D721Med (cell line): ENCODE measurements at regions not wholly inside any gene's neighbourhood (a gene's known extent, or its start where the extent isn't known, plus 50 kb on each side); places are given as distances from the start of the nearest gene placed in this dataset.

ENCODE experiments used
- DNase-seq: peaks from one replicate; pipeline ENCODE4 v3.0.0; 2011; ENCODE audit warnings: low spot score; ENCODE audit not compliant: insufficient read length
- FAIRE-seq: peaks from 2 replicates; lab custom pipeline; 2011; peaks lifted over from hg19 to GRCh38; lab: Jason Lieb, UNC
- TF ChIP-seq, protein P1 (sequence below): IDR thresholded peaks from 2 replicates; pipeline ENCODE4 v1.5.1; 2012; ENCODE audit warnings: mild to moderate bottlenecking, control low read depth; ENCODE audit not compliant: insufficient read depth; ENCODE audit errors: missing control alignments

- FAIRE-seq (no peak), DNase-seq (no peak)
- TF ChIP-seq, protein P1, sequence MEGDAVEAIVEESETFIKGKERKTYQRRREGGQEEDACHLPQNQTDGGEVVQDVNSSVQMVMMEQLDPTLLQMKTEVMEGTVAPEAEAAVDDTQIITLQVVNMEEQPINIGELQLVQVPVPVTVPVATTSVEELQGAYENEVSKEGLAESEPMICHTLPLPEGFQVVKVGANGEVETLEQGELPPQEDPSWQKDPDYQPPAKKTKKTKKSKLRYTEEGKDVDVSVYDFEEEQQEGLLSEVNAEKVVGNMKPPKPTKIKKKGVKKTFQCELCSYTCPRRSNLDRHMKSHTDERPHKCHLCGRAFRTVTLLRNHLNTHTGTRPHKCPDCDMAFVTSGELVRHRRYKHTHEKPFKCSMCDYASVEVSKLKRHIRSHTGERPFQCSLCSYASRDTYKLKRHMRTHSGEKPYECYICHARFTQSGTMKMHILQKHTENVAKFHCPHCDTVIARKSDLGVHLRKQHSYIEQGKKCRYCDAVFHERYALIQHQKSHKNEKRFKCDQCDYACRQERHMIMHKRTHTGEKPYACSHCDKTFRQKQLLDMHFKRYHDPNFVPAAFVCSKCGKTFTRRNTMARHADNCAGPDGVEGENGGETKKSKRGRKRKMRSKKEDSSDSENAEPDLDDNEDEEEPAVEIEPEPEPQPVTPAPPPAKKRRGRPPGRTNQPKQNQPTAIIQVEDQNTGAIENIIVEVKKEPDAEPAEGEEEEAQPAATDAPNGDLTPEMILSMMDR: no peak
Measured at GRCh38 chr1:87230501-87230900, 98.2 kb upstream of the LMO4 start.

GRCh38 chr1:87231703-87232367 is 96.8 kb upstream of the LMO4 start:
- DNase-seq (no peak), FAIRE-seq (no peak)
- TF ChIP-seq, protein P1: no peak

- TF ChIP-seq, protein P1: no peak
- FAIRE-seq (no peak), DNase-seq (no peak)
Measured at GRCh38 chr1:87236585-87236984, 92.1 kb upstream of the LMO4 start.

- TF ChIP-seq, protein P1: no peak
- FAIRE-seq (no peak), DNase-seq (no peak)
Measured at GRCh38 chr1:87239997-87240605, 88.6 kb upstream of the LMO4 start.

DNA sequence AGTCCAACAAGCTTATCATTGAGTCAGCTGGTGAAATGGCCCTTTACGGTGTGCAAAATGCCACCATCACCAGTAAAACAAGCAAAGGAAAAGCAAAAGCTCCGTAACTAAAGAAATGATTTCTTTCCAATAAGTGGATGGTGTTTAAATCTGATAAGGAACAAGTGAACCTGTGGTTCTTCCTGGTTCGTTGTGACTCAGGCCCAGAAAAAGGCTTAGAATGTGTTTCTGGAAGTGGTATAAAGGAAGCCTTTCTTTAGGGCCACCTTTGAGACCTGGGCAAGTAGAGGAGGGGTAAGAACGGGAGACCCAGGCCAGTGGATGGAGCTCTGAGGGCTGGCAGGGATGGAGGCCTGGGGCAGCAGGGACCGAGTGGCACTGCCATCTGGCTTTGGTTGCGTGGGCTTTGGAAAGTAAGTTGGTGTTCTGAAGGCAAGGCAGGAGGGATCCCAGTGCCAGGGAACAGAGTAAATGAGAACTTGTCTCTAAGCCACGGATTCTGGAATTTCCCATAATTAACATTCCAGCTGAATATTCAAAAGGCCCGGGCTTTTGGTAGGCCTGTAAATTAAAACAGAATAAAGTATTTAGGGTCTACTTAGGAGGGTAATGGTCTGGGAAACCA is 87.9 kb upstream of the LMO4 start:
- no peak for FAIRE-seq
- TF ChIP-seq, protein P1: no peak
- DNase-seq: no peak

DNA sequence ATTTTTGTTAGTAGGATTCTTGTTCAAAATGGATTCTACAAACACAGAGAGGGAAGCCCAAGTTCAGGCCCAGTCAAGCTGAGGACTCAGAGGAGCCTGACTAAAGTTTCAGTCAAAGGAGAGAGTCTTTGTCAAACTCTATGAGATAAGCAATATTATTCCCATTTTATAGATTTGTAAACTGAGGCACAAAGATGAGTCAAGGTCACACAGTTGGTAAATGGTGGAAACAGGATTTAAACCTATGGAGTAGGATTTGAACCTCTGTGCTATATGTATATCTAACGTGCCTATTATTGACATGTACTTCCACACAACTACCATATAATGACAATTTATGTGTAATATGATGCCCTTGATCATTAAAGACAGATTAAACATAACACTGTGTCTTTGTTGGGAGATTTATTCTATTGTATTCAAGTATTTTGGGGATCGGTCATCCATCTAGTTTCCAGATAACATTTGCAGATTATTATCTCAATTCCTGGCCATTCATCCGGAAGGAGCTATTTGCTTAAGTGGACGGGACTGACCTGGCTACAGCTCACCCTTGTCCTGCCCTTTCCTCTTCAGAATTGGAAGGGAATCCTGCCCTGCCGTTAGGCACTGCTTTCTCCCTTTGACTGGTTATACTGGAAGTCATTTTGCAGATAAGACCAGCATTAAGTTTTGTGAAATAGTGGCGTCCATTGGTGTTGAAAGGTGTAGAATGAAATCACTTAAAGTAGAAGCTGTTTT is 86.1 kb upstream of the LMO4 start:
- DNase-seq: no peak

More for the DNA sequence above, 86.1 kb upstream of the LMO4 start:
- TF ChIP-seq, protein P1: no peak
- FAIRE-seq: no peak
